DND-41 (cell line): ENCODE measurements at regions not wholly inside any gene's neighbourhood (a gene's known extent, or its start where the extent isn't known, plus 50 kb on each side); places are given as distances from the start of the nearest gene placed in this dataset.

Source experiments
- CTCF ChIP-seq: IDR thresholded peaks from 2 replicates; pipeline ENCODE4 v1.5.1; 2012; ENCODE audit warnings: borderline replicate concordance, low read length, moderate library complexity, mild to moderate bottlenecking; ENCODE audit not compliant: poor library complexity, severe bottlenecking; ENCODE audit errors: extremely low read depth
- EZH2 ChIP-seq: IDR thresholded peaks from 3 replicates; pipeline ENCODE4 v1.6.1; 2012; ENCODE audit warnings: borderline replicate concordance, low read depth, mild to moderate bottlenecking, moderate library complexity, low read length, inconsistent platforms; ENCODE audit not compliant: severe bottlenecking

GRCh38 chr12:65712260-65713004 is 111.9 kb upstream of the HMGA2 start:
- TF ChIP-seq CTCF (no peak), EZH2 (no peak)
